ENCODE measurements at regions not wholly inside any gene's neighbourhood (a gene's known extent, or its start where the extent isn't known, plus 50 kb on each side); places are given as distances from the start of the nearest gene placed in this dataset.

- TF ChIP-seq ZBTB34 (CRISPR knock-in tag; IDR thresholded peaks at IDR 0.05): no peak
- no peak for TF ChIP-seq ELF1 (tag; IDR thresholded peaks at IDR 0.05)
- no peak for TF ChIP-seq ARID1B (IDR thresholded peaks at IDR 0.05)
- no peak for TF ChIP-seq RREB1 (CRISPR knock-in tag; IDR thresholded peaks at IDR 0.05)
- TF ChIP-seq, protein P1, sequence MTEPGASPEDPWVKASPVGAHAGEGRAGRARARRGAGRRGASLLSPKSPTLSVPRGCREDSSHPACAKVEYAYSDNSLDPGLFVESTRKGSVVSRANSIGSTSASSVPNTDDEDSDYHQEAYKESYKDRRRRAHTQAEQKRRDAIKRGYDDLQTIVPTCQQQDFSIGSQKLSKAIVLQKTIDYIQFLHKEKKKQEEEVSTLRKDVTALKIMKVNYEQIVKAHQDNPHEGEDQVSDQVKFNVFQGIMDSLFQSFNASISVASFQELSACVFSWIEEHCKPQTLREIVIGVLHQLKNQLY (CRISPR knock-in tag; conservative IDR thresholded peaks at IDR 0.05): no peak
Measured at GRCh38 chr11:33574331-33574730, 126.3 kb downstream of the C11orf91 start (continued).

All from K562 (cell line).